Lung (tissue), 11 donors: ENCODE measurements at regions not wholly inside any gene's neighbourhood (a gene's known extent, or its start where the extent isn't known, plus 50 kb on each side); places are given as distances from the start of the nearest gene placed in this dataset.

Source experiments
- ATAC-seq: fragments of 200-7000 bp; cut with Tn5 transposase; one replicate; pipeline ENCODE4 v1.9.1; 2020; ENCODE audit warnings: moderate number of reproducible peaks; ENCODE audit not compliant: insufficient read depth, low FRiP score
- DNase-seq, 3 donors: peaks; one replicate each; pipeline ENCODE4 v3.0.0-alpha.2; 2013 to 2017
- H3K27ac ChIP-seq, 2 donors: one replicate each; pipeline ENCODE4 v1.5.1; 2013; ENCODE audit warnings: mild to moderate bottlenecking in 2 of 2, moderate library complexity in 2 of 2, control low read depth in 1 of 2, inconsistent platforms in 1 of 2, low read depth in 1 of 2, low read length in 1 of 2
- H3K27me3 ChIP-seq, 3 donors: one replicate each; pipeline ENCODE4 v1.5.1; 2013; ENCODE audit warnings: low read length in 2 of 3; ENCODE audit not compliant: control insufficient read depth in 3 of 3, insufficient read depth in 3 of 3
- H3K36me3 ChIP-seq, 4 donors: one replicate each; pipeline ENCODE4 v1.5.1; 2013; ENCODE audit warnings: low read length in 4 of 4, mild to moderate bottlenecking in 1 of 4, moderate library complexity in 1 of 4; ENCODE audit not compliant: control insufficient read depth in 4 of 4, insufficient read depth in 4 of 4
- H3K4me1 ChIP-seq, 5 donors: one replicate each; pipeline ENCODE4 v1.5.1; 2013; ENCODE audit warnings: low read length in 5 of 5, mild to moderate bottlenecking in 2 of 5, moderate library complexity in 1 of 5; ENCODE audit not compliant: control insufficient read depth in 5 of 5, insufficient read depth in 5 of 5
- H3K4me3 ChIP-seq: one replicate; pipeline ENCODE4 v1.5.1; 2013; ENCODE audit warnings: mild to moderate bottlenecking, control low read depth, moderate library complexity
- H3K9ac ChIP-seq, 2 donors: one replicate each; pipeline ENCODE4 v1.5.1; 2013; ENCODE audit warnings: low read length in 2 of 2, control low read depth in 1 of 2; ENCODE audit not compliant: insufficient read depth in 1 of 2
- H3K9me3 ChIP-seq, 4 donors: one replicate each; pipeline ENCODE4 v1.5.1; 2013; ENCODE audit warnings: low read length in 3 of 4, mild to moderate bottlenecking in 1 of 4, moderate library complexity in 1 of 4; ENCODE audit not compliant: control insufficient read depth in 4 of 4, insufficient read depth in 3 of 4
- CTCF ChIP-seq: IDR thresholded peaks from 2 replicates; pipeline ENCODE4 v1.5.1; 2012; ENCODE audit warnings: mild to moderate bottlenecking; ENCODE audit errors: control extremely low read depth, extremely low read depth
- WGBS, 2 donors: extraction: QIAGEN DNeasy Blood & Tissue Kit; methylation state at CpG; one replicate each; pipeline ENCODE4 v1.1.7; 2013; 5-methylcytosine and 5-hydroxymethylcytosine counted together
- donor health status: control.
- donor health status: control.
- donor health status: Bipolar disorder and iron deficiency.
- donor health status: healthy.
- donor health status: DM: yes; HTN: yes; CAD: no.

GRCh38 chr16:82257990-82258389 is 88.0 kb upstream of the MPHOSPH6 start:
- DNase-seq (no peak), ATAC-seq (no peak)
- no peaks in the 10 kb centered on the region for H3K9me3 ChIP-seq
- H3K9ac ChIP-seq, result no peak overlapping the region
- WGBS, 2 donors, result 87 to 90% methylated on average over 7 of the region's 7 CpGs
- no peaks in the 10 kb centered on the region for H3K4me1 ChIP-seq
- no peaks in the 10 kb centered on the region for H3K36me3 ChIP-seq
- H3K27ac ChIP-seq, result no peak overlapping the region
- no peak overlapping the region for H3K4me3 ChIP-seq
- TF ChIP-seq CTCF, result no peak
- H3K27me3 ChIP-seq, result no peaks in the 10 kb centered on the region

- WGBS, 2 donors, result 75 to 82% methylated on average over 2 of the region's 2 CpGs
- Histone ChIP-seq H3K9ac (no peak overlapping the region), H3K27me3 (no peaks in the 10 kb centered on the region), H3K27ac (no peak overlapping the region), H3K9me3 (no peaks in the 10 kb centered on the region), H3K36me3 (no peaks in the 10 kb centered on the region), H3K4me3 (no peak overlapping the region), H3K4me1 (no peaks in the 10 kb centered on the region)
- DNase-seq (no peak), ATAC-seq (no peak)
- TF ChIP-seq CTCF, result no peak
These were observed 82.6 kb upstream of the MPHOSPH6 start for GRCh38 chr16:82252582-82252981.

- H3K27me3 ChIP-seq, result no peaks in the 10 kb centered on the region
- no peak overlapping the region for H3K4me3 ChIP-seq
- H3K36me3 ChIP-seq, result no peaks in the 10 kb centered on the region
- H3K27ac ChIP-seq, result no peak overlapping the region
- H3K4me1 ChIP-seq, result no peaks in the 10 kb centered on the region
- no peak for TF ChIP-seq CTCF
- WGBS, 2 donors, result 85 to 87% methylated on average over 1 of the region's 1 CpG
- no peak for ATAC-seq
- DNase-seq, result no peak
- H3K9me3 ChIP-seq, result peaks cover 0 to 3% (median 1%) of the 10 kb centered on the region in 4 donors
- no peak overlapping the region for H3K9ac ChIP-seq
These were observed 78.7 kb upstream of the MPHOSPH6 start for GRCh38 chr16:82248677-82249076.

- no peaks in the 10 kb centered on the region for H3K27me3 ChIP-seq
- DNase-seq (no peak), ATAC-seq (no peak)
- H3K36me3 ChIP-seq, result no peaks in the 10 kb centered on the region
- peaks cover 0 to 4% (median 3%) of the 10 kb centered on the region in 4 donors for H3K9me3 ChIP-seq
- H3K4me3 ChIP-seq, result no peak overlapping the region
- H3K4me1 ChIP-seq, result no peaks in the 10 kb centered on the region
- WGBS, 2 donors, result 83 to 86% methylated on average over 5 of the region's 5 CpGs
- H3K9ac ChIP-seq, result no peak overlapping the region
- H3K27ac ChIP-seq, result no peak overlapping the region
- TF ChIP-seq CTCF, result no peak
These were observed 78.1 kb upstream of the MPHOSPH6 start for GRCh38 chr16:82248012-82248656.
